ENCODE measurements at regions not wholly inside any gene's neighbourhood (a gene's known extent, or its start where the extent isn't known, plus 50 kb on each side); places are given as distances from the start of the nearest gene placed in this dataset.
"Not testable (repeated sequence)": the region's sequence is repeated elsewhere in the genome, so short reads cannot be mapped to it uniquely, and the experiment has no call there.

DNA sequence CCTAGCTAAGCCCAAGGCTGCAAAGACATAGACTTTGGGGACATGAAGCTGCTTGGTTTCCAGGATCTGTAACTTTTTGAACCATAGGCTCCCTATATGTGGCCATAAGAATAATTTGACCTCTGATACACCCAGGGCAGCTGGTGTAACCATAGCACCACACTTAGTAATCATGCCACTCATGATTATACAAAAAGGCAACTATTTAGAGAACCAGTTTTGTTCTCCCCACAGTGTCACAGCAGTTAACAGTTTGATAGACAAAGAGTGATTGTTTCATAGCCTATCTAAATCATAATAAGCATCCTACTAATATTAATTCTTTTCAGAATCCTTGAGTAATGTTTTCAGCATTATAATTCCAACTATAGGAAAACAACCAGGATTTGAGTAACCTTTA, 334.9 kb downstream of the NEK10 start:
- Mint-ChIP-seq H3K27ac (no peak overlapping the region), H3K4me1 (no peaks in the 10 kb centered on the region), H3K4me3 (no peak overlapping the region), H3K9me3 (peaks cover 0 to 2% (median 0%) of the 10 kb centered on the region in 5 donors), H3K27me3 (peaks cover 0 to 1% of the 10 kb centered on the region in 2 donors), H3K36me3 (no peaks in the 10 kb centered on the region)
- Histone ChIP-seq H3K27me3 (ENCODE audit: insufficient read depth, low read length, poor library complexity, severe bottlenecking) (no peaks in the 10 kb centered on the region), H3K36me3 (ENCODE audit: insufficient read depth, low read length) (no peaks in the 10 kb centered on the region), H3K4me3 (ENCODE audit: low read length) (no peak overlapping the region), H3K9me3 (ENCODE audit: low read length) (no peaks in the 10 kb centered on the region), H3K4me1 (ENCODE audit: insufficient read depth, low read length) (no peaks in the 10 kb centered on the region), H3K27ac (ENCODE audit: low read depth, low read length) (no peak overlapping the region)
- ChIA-PET CTCF (no interaction called here), POLR2A (no interaction called here)
- DNase-seq, result no peak

DNA sequence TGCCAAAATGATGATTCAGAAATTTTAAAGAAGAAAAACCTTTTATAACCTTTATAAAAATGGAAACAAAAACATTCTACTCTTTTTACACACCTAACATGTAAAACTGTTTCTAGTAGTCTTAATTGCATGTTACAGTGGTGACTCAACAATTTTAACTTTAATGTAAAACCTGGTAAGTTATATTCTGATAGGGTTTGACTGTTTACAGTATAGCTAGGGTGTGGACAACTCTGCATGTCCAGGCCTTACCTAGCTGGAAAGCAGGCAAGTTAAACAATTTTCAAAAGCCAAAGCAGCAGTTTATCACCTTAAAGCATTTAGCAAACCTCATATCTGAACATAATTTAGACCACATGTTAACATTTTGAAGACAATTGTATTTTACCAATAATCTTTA, 328.5 kb downstream of the NEK10 start:
- Mint-ChIP-seq H3K27ac (no peak overlapping the region), H3K36me3 (no peaks in the 10 kb centered on the region), H3K9me3 (peaks cover 0 to 2% (median 0%) of the 10 kb centered on the region in 5 donors), H3K4me1 (no peaks in the 10 kb centered on the region), H3K27me3 (no peaks in the 10 kb centered on the region), H3K4me3 (no peak overlapping the region)
- no peak overlapping the region for H3K27ac ChIP-seq (ENCODE audit: low read depth, low read length)
- no peaks in the 10 kb centered on the region for H3K36me3 ChIP-seq (ENCODE audit: insufficient read depth, low read length)
- ChIA-PET CTCF (no interaction called here), POLR2A (no interaction called here)
- H3K9me3 ChIP-seq (ENCODE audit: low read length), result no peaks in the 10 kb centered on the region
- H3K27me3 ChIP-seq (ENCODE audit: insufficient read depth, low read length, poor library complexity, severe bottlenecking), result no peaks in the 10 kb centered on the region
- DNase-seq, result no peak
- no peaks in the 10 kb centered on the region for H3K4me1 ChIP-seq (ENCODE audit: insufficient read depth, low read length)
- no peak overlapping the region for H3K4me3 ChIP-seq (ENCODE audit: low read length)

DNA sequence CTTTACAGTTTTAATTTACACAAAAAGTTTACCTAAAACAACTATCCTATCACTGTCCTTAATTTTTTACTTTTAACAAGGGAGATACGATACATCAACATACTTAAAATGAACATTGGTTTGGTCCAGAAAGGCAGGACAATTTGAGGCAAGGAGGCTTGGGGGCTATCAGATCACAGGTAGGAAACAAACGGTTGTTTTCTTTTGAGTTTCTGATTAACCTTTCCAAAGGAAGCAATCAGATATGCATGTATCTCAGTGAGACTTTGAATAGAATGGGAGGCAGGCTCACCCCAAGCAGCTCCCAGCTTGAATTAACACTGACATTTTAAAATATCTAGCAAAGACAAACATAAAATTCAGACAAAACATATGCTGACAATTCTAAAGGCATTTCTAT, 326.6 kb downstream of the NEK10 start:
- CTCF ChIA-PET; DNase-seq; POLR2A ChIA-PET; H3K9me3 Mint-ChIP-seq; H3K36me3 ChIP-seq (ENCODE audit: insufficient read depth, low read length); H3K27ac Mint-ChIP-seq; H3K27me3 Mint-ChIP-seq; H3K27me3 ChIP-seq (ENCODE audit: insufficient read depth, low read length, poor library complexity, severe bottlenecking); H3K4me3 Mint-ChIP-seq; H3K4me1 Mint-ChIP-seq; H3K36me3 Mint-ChIP-seq; H3K4me1 ChIP-seq (ENCODE audit: insufficient read depth, low read length); H3K9me3 ChIP-seq (ENCODE audit: low read length); H3K4me3 ChIP-seq (ENCODE audit: low read length); H3K27ac ChIP-seq (ENCODE audit: low read depth, low read length): not testable (repeated sequence)

DNA sequence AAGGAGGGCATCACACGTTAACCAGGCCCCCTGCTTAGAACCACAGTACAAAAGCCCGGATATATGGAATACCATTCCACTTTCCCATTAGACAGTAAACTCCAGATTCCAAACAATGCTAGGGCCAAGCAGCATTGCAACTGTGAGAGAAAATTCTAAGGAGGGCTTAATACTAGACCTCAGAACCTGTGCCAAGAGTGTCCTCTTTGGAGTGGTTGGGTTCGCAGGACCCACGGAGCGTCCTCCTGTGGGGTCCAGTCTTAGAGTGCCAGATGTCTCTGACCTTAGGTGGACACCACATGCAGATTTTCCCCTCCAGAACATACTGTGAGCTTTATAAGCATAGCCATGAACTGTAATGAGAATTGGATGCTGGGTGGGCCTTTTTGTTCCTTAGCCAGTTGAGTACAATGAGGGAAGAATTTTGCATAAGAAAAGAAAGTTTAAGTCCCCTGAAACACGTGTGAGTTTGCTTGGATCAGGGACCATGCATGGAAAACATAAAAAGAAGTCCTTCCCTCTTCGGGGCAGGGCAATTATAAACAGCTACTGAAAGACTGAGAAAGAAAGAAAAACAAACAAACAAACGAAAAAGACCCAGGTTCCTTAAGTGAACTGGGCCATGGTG, 325.7 kb downstream of the NEK10 start:
- H3K4me1 ChIP-seq (ENCODE audit: insufficient read depth, low read length), result no peaks in the 10 kb centered on the region
- no peaks in the 10 kb centered on the region for H3K9me3 ChIP-seq (ENCODE audit: low read length)
- no peaks in the 10 kb centered on the region for H3K36me3 Mint-ChIP-seq
- H3K9me3 Mint-ChIP-seq, result peaks cover 0 to 4% (median 0%) of the 10 kb centered on the region in 5 donors
- no peak overlapping the region for H3K4me3 ChIP-seq (ENCODE audit: low read length)
- no peak overlapping the region for H3K27ac ChIP-seq (ENCODE audit: low read depth, low read length)
- H3K27ac Mint-ChIP-seq, result no peak overlapping the region
- no peaks in the 10 kb centered on the region for H3K27me3 Mint-ChIP-seq
- no peaks in the 10 kb centered on the region for H3K4me1 Mint-ChIP-seq
- CTCF ChIA-PET, result no interaction called here
- POLR2A ChIA-PET, result no interaction called here
- H3K36me3 ChIP-seq (ENCODE audit: insufficient read depth, low read length), result no peaks in the 10 kb centered on the region
- no peak overlapping the region for H3K4me3 Mint-ChIP-seq
- DNase-seq, result no peak
- H3K27me3 ChIP-seq (ENCODE audit: insufficient read depth, low read length, poor library complexity, severe bottlenecking), result no peaks in the 10 kb centered on the region

DNA sequence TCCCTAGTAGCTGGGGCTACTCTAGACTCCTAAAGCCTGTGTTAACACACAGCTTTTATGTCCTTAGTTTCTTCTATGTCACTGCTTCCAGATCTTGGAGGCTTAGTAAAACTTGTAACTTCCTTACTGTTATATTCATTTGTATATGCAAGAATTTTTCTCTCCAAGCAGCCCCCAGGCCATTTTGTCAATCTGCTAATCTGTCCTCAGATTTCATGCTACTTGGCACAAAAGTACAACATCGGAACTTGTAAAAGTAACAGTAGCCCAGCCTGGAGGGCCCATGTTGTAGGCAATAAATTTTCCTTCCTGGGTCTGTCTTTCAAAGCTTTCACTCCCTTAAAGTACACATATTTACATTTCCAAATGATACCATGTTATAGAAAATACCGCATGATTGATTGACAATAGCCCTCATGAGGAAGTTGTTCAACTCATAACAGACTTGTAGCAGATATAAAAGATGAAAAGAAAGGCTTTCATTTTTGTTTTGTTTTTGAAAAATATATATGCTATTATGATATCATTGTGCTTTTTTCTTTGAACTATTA, 324.2 kb downstream of the NEK10 start:
- no peak overlapping the region for H3K27ac Mint-ChIP-seq
- H3K4me3 ChIP-seq (ENCODE audit: low read length), result no peak overlapping the region
- DNase-seq, result no peak
- H3K4me1 Mint-ChIP-seq, result no peaks in the 10 kb centered on the region
- ChIA-PET CTCF (no interaction called here), POLR2A (no interaction called here)
- H3K9me3 Mint-ChIP-seq, result peaks cover 0 to 4% (median 0%) of the 10 kb centered on the region in 5 donors
- no peaks in the 10 kb centered on the region for H3K36me3 Mint-ChIP-seq
- no peak overlapping the region for H3K27ac ChIP-seq (ENCODE audit: low read depth, low read length)
- no peaks in the 10 kb centered on the region for H3K27me3 Mint-ChIP-seq
- H3K9me3 ChIP-seq (ENCODE audit: low read length), result no peaks in the 10 kb centered on the region
- H3K4me3 Mint-ChIP-seq, result no peak overlapping the region
- H3K4me1 ChIP-seq (ENCODE audit: insufficient read depth, low read length), result no peaks in the 10 kb centered on the region
- no peaks in the 10 kb centered on the region for H3K27me3 ChIP-seq (ENCODE audit: insufficient read depth, low read length, poor library complexity, severe bottlenecking)
- no peaks in the 10 kb centered on the region for H3K36me3 ChIP-seq (ENCODE audit: insufficient read depth, low read length)

DNA sequence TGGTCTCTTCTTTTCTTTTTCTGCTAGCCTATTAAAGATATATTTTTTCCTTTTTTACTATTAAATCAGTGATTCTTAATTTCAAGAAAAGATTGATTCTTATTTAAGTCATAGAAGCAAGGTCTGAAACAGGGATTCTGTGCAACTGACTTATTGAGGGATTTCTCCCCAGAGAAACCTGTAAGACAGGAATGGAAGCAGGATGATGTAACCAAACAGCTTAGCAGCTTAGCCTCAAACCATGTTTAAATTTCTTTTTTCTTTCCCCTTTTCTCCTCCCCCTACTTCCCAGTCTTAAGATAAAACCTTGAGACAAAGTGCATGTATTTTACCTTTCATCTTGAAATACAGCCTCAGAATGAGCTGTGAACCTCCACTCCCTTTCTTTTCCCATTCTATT, 322.8 kb downstream of the NEK10 start:
- no peak for DNase-seq
- Mint-ChIP-seq H3K4me3 (no peak overlapping the region), H3K9me3 (peaks cover 1 to 11% (median 6%) of the 10 kb centered on the region in 5 donors), H3K4me1 (no peaks in the 10 kb centered on the region), H3K27me3 (no peaks in the 10 kb centered on the region), H3K27ac (no peak overlapping the region), H3K36me3 (no peaks in the 10 kb centered on the region)
- Histone ChIP-seq H3K27me3 (ENCODE audit: insufficient read depth, low read length, poor library complexity, severe bottlenecking) (no peaks in the 10 kb centered on the region), H3K27ac (ENCODE audit: low read depth, low read length) (no peak overlapping the region), H3K4me1 (ENCODE audit: insufficient read depth, low read length) (no peaks in the 10 kb centered on the region), H3K9me3 (ENCODE audit: low read length) (no peaks in the 10 kb centered on the region), H3K4me3 (ENCODE audit: low read length) (no peak overlapping the region), H3K36me3 (ENCODE audit: insufficient read depth, low read length) (no peaks in the 10 kb centered on the region)
- ChIA-PET CTCF (no interaction called here), POLR2A (no interaction called here)

DNA sequence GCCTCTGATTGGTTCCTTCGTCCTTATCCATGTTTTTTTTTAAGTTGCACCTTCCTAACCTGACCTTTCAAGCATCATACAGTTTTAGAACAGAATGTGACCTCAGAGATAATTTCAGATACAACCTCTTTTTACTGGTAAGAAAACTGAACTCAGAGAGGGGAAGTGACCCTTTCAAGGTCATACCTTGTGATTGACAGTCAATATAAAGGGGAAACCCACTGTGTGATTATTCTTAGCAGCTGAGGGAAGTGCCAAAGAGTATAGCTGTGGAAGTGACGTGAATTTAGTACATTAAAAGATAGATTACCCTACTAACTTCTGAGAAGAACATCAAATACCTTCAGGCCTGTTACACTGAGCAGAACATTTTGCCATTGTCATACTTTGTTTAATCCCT, 319.4 kb downstream of the NEK10 start:
- Mint-ChIP-seq H3K9me3 (peaks cover 12 to 24% (median 17%) of the 10 kb centered on the region in 5 donors), H3K36me3 (no peaks in the 10 kb centered on the region), H3K4me1 (no peaks in the 10 kb centered on the region), H3K27ac (no peak overlapping the region), H3K4me3 (no peak overlapping the region), H3K27me3 (no peaks in the 10 kb centered on the region)
- Histone ChIP-seq H3K36me3 (ENCODE audit: insufficient read depth, low read length) (no peaks in the 10 kb centered on the region), H3K27me3 (ENCODE audit: insufficient read depth, low read length, poor library complexity, severe bottlenecking) (no peaks in the 10 kb centered on the region), H3K4me3 (ENCODE audit: low read length) (no peak overlapping the region), H3K4me1 (ENCODE audit: insufficient read depth, low read length) (no peaks in the 10 kb centered on the region), H3K9me3 (ENCODE audit: low read length) (no peaks in the 10 kb centered on the region), H3K27ac (ENCODE audit: low read depth, low read length) (no peak overlapping the region)
- CTCF ChIA-PET, result interaction anchor here (1.1 kb wide), 1 partner anchor 81 kb away, joined by 3 read pairs; no protein-coding TSS in a partner anchor
- no peak for DNase-seq
- POLR2A ChIA-PET, result no interaction called here

DNA sequence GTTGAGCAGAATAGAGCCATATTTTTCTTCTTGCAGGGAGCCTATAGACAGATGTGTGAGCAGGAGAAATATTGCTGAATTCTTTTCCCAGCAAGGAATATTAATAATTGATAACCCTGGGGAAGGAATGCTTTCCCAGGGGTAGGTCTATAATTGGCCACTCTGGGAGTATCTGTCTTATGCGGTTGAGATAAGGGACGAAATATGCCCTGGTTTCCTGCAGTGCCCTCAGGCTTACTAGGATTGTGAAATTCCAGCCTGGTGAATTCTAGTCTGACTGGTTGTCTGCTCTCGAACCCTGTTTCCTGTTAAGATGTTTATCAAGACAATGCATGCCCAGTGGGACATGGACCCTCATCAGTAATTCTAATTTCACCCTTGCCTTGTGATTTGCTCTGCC, 317.7 kb downstream of the NEK10 start:
- H3K36me3 ChIP-seq (ENCODE audit: insufficient read depth, low read length); H3K27ac Mint-ChIP-seq; H3K27me3 ChIP-seq (ENCODE audit: insufficient read depth, low read length, poor library complexity, severe bottlenecking); H3K27me3 Mint-ChIP-seq; POLR2A ChIA-PET; DNase-seq; H3K4me1 ChIP-seq (ENCODE audit: insufficient read depth, low read length); CTCF ChIA-PET; H3K36me3 Mint-ChIP-seq; H3K27ac ChIP-seq (ENCODE audit: low read depth, low read length); H3K4me3 ChIP-seq (ENCODE audit: low read length); H3K4me3 Mint-ChIP-seq; H3K9me3 ChIP-seq (ENCODE audit: low read length); H3K4me1 Mint-ChIP-seq: not testable (repeated sequence)
- peaks cover 12 to 27% (median 18%) of the 10 kb centered on the region in 5 donors for H3K9me3 Mint-ChIP-seq

DNA sequence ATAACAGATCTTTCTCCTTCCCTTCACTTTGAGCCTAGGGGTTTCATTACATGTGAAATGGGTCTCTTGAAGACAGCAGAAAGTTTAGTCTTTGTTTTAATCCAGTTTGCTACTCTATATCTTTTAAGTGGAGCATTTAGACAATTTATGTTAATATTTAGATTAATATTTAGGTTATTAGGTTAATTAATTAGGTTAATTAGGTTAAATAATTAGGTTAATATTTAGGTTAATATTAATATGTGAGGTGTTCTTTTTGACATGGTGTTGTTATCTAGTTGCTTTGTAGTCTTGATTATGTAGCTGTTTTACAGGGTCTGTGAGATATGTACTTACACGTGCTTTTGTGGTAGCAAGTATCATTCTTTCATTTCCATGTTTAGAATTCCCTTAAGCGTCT, 312.9 kb downstream of the NEK10 start:
- H3K4me3 ChIP-seq (ENCODE audit: low read length), result no peak overlapping the region
- Mint-ChIP-seq H3K36me3 (no peaks in the 10 kb centered on the region), H3K4me3 (no peak overlapping the region), H3K27ac (no peak overlapping the region), H3K4me1 (no peaks in the 10 kb centered on the region), H3K27me3 (peaks cover 2 to 8% of the 10 kb centered on the region in 2 donors), H3K9me3 (peaks cover 10 to 20% (median 16%) of the 10 kb centered on the region in 5 donors)
- no peaks in the 10 kb centered on the region for H3K9me3 ChIP-seq (ENCODE audit: low read length)
- no peak for DNase-seq
- CTCF ChIA-PET, result no interaction called here
- H3K4me1 ChIP-seq (ENCODE audit: insufficient read depth, low read length), result no peaks in the 10 kb centered on the region
- H3K36me3 ChIP-seq (ENCODE audit: insufficient read depth, low read length), result no peaks in the 10 kb centered on the region
- H3K27ac ChIP-seq (ENCODE audit: low read depth, low read length), result no peak overlapping the region
- H3K27me3 ChIP-seq (ENCODE audit: insufficient read depth, low read length, poor library complexity, severe bottlenecking), result peaks cover 3% of the 10 kb centered on the region
- POLR2A ChIA-PET, result no interaction called here
